ENCODE measurements at regions not wholly inside any gene's neighbourhood (a gene's known extent, or its start where the extent isn't known, plus 50 kb on each side); places are given as distances from the start of the nearest gene placed in this dataset.

GRCh38 chr4:29805916-29806480 is 914.2 kb upstream of the PCDH7 start:
- TF ChIP-seq POLR2A (IDR thresholded peaks at IDR 0.05; ENCODE audit: low read depth, low read length) = no peak
- TF ChIP-seq POLR2AphosphoS5 (IDR thresholded peaks at IDR 0.05; ENCODE audit: low read depth, low read length) = no peak
- no peak for TF ChIP-seq TAF1 (IDR thresholded peaks at IDR 0.05; ENCODE audit: borderline replicate concordance, low read depth, low read length)
- no peak for FAIRE-seq
- no peak for DNase-seq (ENCODE audit: insufficient read length)

DNA sequence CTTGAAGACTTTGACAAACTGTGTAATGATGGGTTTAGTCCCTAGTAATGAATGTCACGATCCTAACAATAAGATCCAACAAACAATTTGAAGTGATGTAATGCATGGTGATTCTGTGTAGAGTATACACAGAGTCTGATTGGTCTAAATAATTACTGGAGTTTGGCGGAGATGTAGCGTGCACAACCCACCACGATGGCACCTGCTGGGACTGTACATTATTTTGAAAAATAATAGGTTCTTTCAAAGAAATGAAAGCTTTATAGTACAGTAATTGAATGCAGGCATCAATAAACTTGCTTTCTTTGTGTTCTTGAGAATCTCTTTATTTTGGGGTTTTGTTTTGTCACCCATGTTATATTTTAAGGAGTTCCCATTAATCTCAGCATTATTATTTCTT is 902.2 kb upstream of the PCDH7 start:
- no peak for DNase-seq (ENCODE audit: insufficient read length)

GRCh38 chr4:29829067-29829466 is 891.1 kb upstream of the PCDH7 start:
- DNase-seq (ENCODE audit: insufficient read length) = no peak
- no peak for TF ChIP-seq POLR2AphosphoS5 (IDR thresholded peaks at IDR 0.05; ENCODE audit: low read depth, low read length)
- TF ChIP-seq TAF1 (IDR thresholded peaks at IDR 0.05; ENCODE audit: borderline replicate concordance, low read depth, low read length) = no peak
- no peak for TF ChIP-seq POLR2A (IDR thresholded peaks at IDR 0.05; ENCODE audit: low read depth, low read length)
- no peak for FAIRE-seq

More for the DNA sequence above, 902.2 kb upstream of the PCDH7 start:
- no peak for FAIRE-seq
- TF ChIP-seq POLR2AphosphoS5 (IDR thresholded peaks at IDR 0.05; ENCODE audit: low read depth, low read length) (no peak), POLR2A (IDR thresholded peaks at IDR 0.05; ENCODE audit: low read depth, low read length) (no peak)

DNA sequence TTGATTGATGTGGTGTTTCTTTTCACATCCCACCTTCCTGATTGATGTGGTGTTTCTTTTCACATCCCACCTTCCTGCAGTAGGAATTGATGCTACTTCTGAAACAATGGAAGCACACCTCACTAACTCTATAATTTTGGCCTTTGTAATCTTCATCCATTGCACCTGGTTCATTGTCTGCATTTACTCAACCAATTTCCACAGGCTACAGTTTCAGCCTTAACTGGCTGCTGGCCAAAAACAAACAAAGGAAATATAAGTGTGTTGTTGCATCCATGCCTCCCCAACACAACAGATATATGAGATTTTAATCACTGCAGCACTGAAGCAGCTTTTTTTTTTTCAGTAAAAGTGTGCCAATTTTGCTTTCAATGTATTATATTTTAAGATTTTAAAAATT is 867.6 kb upstream of the PCDH7 start:
- FAIRE-seq = no peak
- TF ChIP-seq POLR2A (IDR thresholded peaks at IDR 0.05; ENCODE audit: low read depth, low read length) = no peak
- TF ChIP-seq POLR2AphosphoS5 (IDR thresholded peaks at IDR 0.05; ENCODE audit: low read depth, low read length) = no peak
- no peak for TF ChIP-seq TAF1 (IDR thresholded peaks at IDR 0.05; ENCODE audit: borderline replicate concordance, low read depth, low read length)
- DNase-seq (ENCODE audit: insufficient read length) = no peak

DNA sequence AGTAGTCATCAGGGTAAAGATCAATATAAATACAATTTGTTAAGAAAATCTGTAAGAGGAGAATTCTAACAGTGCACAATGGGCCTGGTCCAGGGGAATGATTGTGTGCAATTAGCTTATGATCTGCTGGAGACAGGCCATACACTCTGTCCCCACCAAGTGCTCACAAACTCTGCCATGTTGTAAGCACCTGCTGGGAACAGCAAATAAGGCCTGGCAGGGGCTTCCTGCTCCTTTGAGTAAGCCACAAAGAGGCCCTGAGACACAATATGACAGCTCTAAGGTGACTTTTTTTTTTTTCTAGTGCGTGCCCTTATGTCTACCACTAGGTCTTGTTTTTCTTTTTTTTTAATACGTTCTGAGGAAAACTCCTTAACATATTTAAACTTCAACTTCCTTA is 866.3 kb upstream of the PCDH7 start:
- no peak for TF ChIP-seq TAF1 (IDR thresholded peaks at IDR 0.05; ENCODE audit: borderline replicate concordance, low read depth, low read length)
- TF ChIP-seq POLR2AphosphoS5 (IDR thresholded peaks at IDR 0.05; ENCODE audit: low read depth, low read length) = no peak
- TF ChIP-seq POLR2A (IDR thresholded peaks at IDR 0.05; ENCODE audit: low read depth, low read length) = no peak
- FAIRE-seq (no peak), DNase-seq (ENCODE audit: insufficient read length) (no peak)

DNA sequence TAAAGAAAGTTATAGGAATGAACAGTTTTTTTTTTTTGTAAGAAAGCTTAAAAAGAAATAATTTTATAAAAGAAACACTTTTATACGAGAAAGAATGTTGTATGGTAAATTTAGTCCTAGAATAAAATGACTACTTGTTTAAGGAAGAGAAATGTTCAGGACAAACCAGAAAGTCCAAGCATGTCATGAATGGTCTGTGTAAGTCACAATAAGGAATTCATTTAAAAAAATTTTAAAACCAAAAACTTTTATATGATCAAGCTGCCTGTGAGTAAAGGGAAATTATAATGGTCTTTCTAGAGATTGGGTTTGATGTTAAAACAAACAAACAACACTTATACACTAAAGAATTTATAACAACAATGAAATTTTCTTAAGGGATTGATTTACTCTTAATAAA is 858.9 kb upstream of the PCDH7 start:
- DNase-seq (ENCODE audit: insufficient read length) (no peak), FAIRE-seq (no peak)
- TF ChIP-seq POLR2A (IDR thresholded peaks at IDR 0.05; ENCODE audit: low read depth, low read length) = no peak
- no peak for TF ChIP-seq POLR2AphosphoS5 (IDR thresholded peaks at IDR 0.05; ENCODE audit: low read depth, low read length)
- TF ChIP-seq TAF1 (IDR thresholded peaks at IDR 0.05; ENCODE audit: borderline replicate concordance, low read depth, low read length) = no peak

DNA sequence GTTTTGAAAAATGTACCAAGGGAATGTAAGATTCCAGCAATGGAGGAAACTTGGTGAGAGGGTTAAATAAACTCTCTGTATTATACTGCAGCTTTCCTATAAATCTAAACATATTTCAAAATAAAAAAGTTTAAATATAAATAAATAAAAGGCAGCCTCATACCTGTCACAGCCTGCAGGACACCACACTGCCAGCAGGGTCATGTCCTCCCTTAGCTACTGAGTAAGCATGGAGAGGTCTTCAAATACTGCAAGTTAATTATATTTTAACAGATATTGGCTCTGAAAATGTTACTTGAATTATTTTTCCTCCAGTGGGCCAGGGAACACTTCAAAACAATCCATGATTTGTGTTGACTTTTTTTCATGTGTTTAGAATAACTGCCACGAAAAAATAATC is 852.8 kb upstream of the PCDH7 start:
- FAIRE-seq (no peak), DNase-seq (ENCODE audit: insufficient read length) (no peak)
- TF ChIP-seq POLR2AphosphoS5 (IDR thresholded peaks at IDR 0.05; ENCODE audit: low read depth, low read length) (no peak), POLR2A (IDR thresholded peaks at IDR 0.05; ENCODE audit: low read depth, low read length) (no peak), TAF1 (IDR thresholded peaks at IDR 0.05; ENCODE audit: borderline replicate concordance, low read depth, low read length) (no peak)

- FAIRE-seq (no peak), DNase-seq (ENCODE audit: insufficient read length) (no peak)
These were observed 819.8 kb upstream of the PCDH7 start for GRCh38 chr4:29900336-29900735.

GRCh38 chr4:29908276-29908675 is 811.9 kb upstream of the PCDH7 start:
- DNase-seq (ENCODE audit: insufficient read length) (no peak), FAIRE-seq (no peak)
- TF ChIP-seq TAF1 (IDR thresholded peaks at IDR 0.05; ENCODE audit: borderline replicate concordance, low read depth, low read length) (no peak), POLR2AphosphoS5 (IDR thresholded peaks at IDR 0.05; ENCODE audit: low read depth, low read length) (no peak), POLR2A (IDR thresholded peaks at IDR 0.05; ENCODE audit: low read depth, low read length) (no peak)

More at GRCh38 chr4:29900336-29900735, 819.8 kb upstream of the PCDH7 start:
- TF ChIP-seq POLR2A (IDR thresholded peaks at IDR 0.05; ENCODE audit: low read depth, low read length) (no peak), TAF1 (IDR thresholded peaks at IDR 0.05; ENCODE audit: borderline replicate concordance, low read depth, low read length) (no peak), POLR2AphosphoS5 (IDR thresholded peaks at IDR 0.05; ENCODE audit: low read depth, low read length) (no peak)

GRCh38 chr4:29927895-29928294 is 792.3 kb upstream of the PCDH7 start:
- FAIRE-seq = no peak
- TF ChIP-seq POLR2AphosphoS5 (IDR thresholded peaks at IDR 0.05; ENCODE audit: low read depth, low read length) = no peak
- no peak for TF ChIP-seq POLR2A (IDR thresholded peaks at IDR 0.05; ENCODE audit: low read depth, low read length)
- no peak for TF ChIP-seq TAF1 (IDR thresholded peaks at IDR 0.05; ENCODE audit: borderline replicate concordance, low read depth, low read length)
- DNase-seq (ENCODE audit: insufficient read length) = no peak

- DNase-seq (ENCODE audit: insufficient read length) (no peak), FAIRE-seq (no peak)
- TF ChIP-seq POLR2A (IDR thresholded peaks at IDR 0.05; ENCODE audit: low read depth, low read length) = no peak
- no peak for TF ChIP-seq POLR2AphosphoS5 (IDR thresholded peaks at IDR 0.05; ENCODE audit: low read depth, low read length)
- no peak for TF ChIP-seq TAF1 (IDR thresholded peaks at IDR 0.05; ENCODE audit: borderline replicate concordance, low read depth, low read length)
These were observed 771.7 kb upstream of the PCDH7 start for GRCh38 chr4:29948451-29948850.

DNA sequence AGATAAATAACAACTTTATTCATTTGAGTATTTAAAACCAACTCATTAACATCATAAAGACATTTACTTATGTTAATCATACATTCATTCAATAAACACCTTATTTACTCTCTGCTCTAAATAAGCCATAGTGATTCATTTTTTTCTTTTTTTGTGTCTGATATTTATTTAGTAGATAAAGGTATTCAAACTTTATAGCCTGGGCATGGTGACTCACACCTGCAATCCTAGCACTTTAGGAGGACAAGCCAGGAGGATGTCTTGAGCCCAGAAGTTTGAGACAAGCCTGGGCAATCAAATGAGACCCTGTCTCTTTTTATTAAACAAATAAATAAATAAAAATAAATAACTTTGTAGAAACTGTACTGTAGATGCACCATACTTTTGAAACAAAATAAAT is 771.3 kb upstream of the PCDH7 start:
- TF ChIP-seq POLR2A (IDR thresholded peaks at IDR 0.05; ENCODE audit: low read depth, low read length) (no peak), TAF1 (IDR thresholded peaks at IDR 0.05; ENCODE audit: borderline replicate concordance, low read depth, low read length) (no peak), POLR2AphosphoS5 (IDR thresholded peaks at IDR 0.05; ENCODE audit: low read depth, low read length) (no peak)
- no peak for DNase-seq (ENCODE audit: insufficient read length)
- no peak for FAIRE-seq

- no peak for TF ChIP-seq POLR2AphosphoS5 (IDR thresholded peaks at IDR 0.05; ENCODE audit: low read depth, low read length)
- no peak for TF ChIP-seq TAF1 (IDR thresholded peaks at IDR 0.05; ENCODE audit: borderline replicate concordance, low read depth, low read length)
- TF ChIP-seq POLR2A (IDR thresholded peaks at IDR 0.05; ENCODE audit: low read depth, low read length) = no peak
- no peak for FAIRE-seq
- DNase-seq (ENCODE audit: insufficient read length) = no peak
These were observed 753.8 kb upstream of the PCDH7 start for GRCh38 chr4:29966386-29966785.
